ENCODE measurements at regions not wholly inside any gene's neighbourhood (a gene's known extent, or its start where the extent isn't known, plus 50 kb on each side); places are given as distances from the start of the nearest gene placed in this dataset.
"Not testable (repeated sequence)": the region's sequence is repeated elsewhere in the genome, so short reads cannot be mapped to it uniquely, and the experiment has no call there.

DNA sequence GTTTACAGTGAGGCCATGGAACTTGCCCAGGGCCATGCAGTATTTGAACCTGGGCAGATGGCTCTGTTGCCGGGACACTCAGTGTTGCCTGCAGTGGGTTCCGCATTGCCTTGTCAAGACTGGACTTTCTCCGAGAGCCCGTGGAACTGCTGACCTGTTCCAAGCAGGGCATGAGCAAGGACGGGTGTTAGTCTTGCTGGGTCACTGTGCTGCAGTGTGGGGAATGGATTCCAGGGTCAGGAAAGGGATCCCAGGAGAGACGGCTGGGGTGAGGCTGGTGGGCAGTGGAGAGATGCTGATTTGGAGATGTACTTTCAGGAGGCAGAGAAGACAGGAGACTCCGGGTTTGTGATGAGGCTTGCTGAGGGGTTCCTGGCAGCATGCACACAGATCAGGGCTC, 348.7 kb upstream of the HS6ST1 start:
- DNase-seq (ENCODE audit: low read depth): no peak
- TF ChIP-seq, protein P1, sequence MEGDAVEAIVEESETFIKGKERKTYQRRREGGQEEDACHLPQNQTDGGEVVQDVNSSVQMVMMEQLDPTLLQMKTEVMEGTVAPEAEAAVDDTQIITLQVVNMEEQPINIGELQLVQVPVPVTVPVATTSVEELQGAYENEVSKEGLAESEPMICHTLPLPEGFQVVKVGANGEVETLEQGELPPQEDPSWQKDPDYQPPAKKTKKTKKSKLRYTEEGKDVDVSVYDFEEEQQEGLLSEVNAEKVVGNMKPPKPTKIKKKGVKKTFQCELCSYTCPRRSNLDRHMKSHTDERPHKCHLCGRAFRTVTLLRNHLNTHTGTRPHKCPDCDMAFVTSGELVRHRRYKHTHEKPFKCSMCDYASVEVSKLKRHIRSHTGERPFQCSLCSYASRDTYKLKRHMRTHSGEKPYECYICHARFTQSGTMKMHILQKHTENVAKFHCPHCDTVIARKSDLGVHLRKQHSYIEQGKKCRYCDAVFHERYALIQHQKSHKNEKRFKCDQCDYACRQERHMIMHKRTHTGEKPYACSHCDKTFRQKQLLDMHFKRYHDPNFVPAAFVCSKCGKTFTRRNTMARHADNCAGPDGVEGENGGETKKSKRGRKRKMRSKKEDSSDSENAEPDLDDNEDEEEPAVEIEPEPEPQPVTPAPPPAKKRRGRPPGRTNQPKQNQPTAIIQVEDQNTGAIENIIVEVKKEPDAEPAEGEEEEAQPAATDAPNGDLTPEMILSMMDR (conservative IDR thresholded peaks at IDR 0.05; ENCODE audit: low read depth, low read length): no peak
- no peak overlapping the region for H3K4me3 ChIP-seq (ENCODE audit: low read depth, low read length)

DNA sequence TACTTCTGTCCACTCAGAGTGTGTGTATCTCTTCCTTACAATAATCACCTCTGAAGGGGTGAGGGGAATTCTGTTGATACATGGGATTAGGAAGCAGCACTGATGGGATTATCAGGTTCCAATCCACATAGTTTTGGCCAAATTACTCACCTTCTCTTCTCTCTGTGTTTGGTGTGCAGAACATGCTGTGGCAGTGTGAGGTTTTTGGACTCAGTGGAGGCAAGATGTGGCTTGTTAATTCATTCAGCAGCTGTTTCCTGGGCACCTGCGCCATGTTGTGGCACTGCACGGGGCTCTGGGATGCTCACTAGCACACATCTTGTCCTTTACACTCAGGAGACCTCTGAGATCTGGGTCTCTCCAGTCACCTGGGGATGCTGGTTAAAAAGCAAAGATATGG, 350.3 kb upstream of the HS6ST1 start:
- H3K4me3 ChIP-seq (ENCODE audit: low read depth, low read length): no peak overlapping the region
- TF ChIP-seq, protein P1 (conservative IDR thresholded peaks at IDR 0.05; ENCODE audit: low read depth, low read length): no peak
- no peak for DNase-seq (ENCODE audit: low read depth)

DNA sequence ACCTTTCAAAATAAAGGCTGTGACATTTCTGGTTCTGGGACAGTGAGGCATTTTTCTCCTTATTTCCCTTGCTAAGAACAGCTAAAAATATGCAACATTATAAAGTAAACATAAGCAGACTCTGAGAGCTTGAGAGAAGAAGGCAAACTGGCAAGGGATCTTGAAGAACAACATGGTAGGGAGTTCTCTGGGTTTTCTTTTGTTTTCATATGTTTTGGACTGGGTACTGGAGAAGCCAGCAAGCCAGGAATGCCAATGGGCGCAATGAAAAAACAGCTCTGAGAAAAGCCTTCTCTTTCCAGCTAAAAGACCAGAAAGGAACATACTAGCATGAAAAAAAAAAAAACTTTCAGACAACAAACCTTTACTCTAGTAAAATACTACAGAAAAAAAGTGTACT, 351.4 kb upstream of the HS6ST1 start:
- H3K4me3 ChIP-seq (ENCODE audit: low read depth, low read length): no peak overlapping the region
- DNase-seq (ENCODE audit: low read depth): no peak
- TF ChIP-seq, protein P1 (conservative IDR thresholded peaks at IDR 0.05; ENCODE audit: low read depth, low read length): no peak

DNA sequence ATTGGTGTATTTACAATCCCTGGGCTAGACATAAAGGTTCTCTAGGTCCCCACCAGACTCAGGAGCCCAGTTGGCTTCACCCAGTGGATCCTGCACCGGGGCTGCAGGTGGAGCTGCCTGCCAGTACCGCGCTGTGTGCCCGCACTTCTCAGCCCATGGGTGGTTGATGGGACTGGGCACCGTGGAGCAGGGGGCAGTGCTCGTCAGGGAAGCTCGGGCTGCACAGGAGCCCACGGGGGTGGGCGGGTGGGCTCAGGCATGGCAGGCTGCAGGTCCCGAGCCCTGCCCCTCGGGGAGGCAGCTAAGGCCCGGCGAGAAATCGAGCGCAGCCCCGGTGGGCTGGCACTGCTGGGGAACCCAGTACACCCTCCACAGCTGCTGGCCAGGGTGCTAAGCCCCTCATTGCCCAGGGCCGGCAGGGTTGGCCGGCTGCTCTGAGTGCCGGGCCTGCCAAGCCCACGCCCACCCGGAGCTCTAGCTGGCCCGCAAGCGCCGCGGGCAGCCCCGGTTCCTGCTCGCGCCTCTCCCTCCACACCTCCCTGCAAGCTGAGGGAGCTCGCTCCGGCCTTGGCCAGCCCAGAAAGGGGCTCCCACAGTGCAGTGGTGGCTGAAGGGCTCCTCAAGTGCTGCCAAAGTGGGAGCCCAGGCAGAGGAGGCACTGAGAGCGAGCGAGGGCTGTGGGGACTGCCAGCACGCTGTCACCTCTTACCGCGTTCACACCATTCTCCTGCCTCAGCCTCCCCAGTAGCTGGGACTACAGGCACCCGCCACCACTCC, 353.5 kb upstream of the HS6ST1 start:
- not testable (repeated sequence) for DNase-seq (ENCODE audit: low read depth); H3K4me3 ChIP-seq (ENCODE audit: low read depth, low read length)

DNA sequence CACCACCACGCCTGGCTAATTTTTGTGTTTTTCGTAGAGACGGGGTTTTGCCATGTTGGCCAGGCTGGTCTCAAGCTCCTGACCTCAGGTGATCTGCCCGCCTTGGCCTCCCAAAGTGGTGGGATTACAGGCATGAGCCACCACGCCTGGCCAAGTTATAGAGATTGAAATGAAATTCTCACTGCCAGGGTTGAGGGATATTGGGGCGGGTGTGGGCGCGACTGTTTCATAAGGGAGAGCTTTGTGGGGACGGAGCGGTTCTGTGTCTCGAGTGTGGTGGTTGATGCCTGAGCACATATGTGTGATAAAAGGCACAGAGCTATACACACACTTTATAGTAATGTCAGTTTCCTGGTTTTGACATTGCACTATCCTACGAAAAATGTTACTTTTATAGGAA, 361.0 kb upstream of the HS6ST1 start:
- not testable (repeated sequence) for H3K4me3 ChIP-seq (ENCODE audit: low read depth, low read length); DNase-seq (ENCODE audit: low read depth)

DNA sequence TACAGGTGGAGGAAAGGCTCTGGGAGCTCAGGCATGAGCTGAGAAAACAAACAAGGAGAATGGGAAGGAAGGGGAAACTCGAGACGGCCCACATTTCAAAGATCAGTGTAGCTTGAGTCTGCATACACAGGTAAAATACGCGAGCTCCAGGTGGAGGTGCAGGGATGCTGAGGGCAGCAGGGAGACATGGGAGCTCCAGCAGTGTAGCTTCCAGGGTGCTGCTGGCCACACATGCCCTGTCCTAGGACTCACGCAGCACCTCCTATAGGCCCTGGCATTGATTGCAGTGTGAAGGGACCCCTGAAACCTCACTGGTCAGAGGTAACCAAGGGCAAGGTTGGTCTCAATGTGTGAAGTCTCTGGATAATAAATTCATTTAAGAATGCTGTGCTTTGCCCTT, 362.8 kb upstream of the HS6ST1 start:
- DNase-seq (ENCODE audit: low read depth): no peak
- H3K4me3 ChIP-seq (ENCODE audit: low read depth, low read length): no peak overlapping the region
- TF ChIP-seq, protein P1 (conservative IDR thresholded peaks at IDR 0.05; ENCODE audit: low read depth, low read length): no peak

DNA sequence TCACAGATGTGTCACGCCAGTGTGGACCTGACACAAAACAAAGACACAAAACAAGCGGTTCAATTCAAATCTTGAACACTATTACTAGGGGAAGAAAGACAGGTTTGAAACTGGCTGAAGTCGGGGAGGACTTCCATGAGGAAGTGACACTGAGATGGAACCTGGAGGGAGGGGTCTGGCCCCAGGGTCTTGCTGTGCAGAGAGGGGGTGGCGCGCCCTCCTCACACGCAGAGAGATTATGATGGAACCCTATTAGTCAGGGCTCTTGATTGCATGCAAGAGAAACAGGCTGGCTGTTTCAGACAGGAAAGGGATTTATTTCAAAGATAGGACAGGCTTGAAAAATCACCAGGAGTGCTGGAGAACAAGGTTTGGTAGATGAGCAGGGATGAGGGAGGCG, 363.6 kb upstream of the HS6ST1 start:
- TF ChIP-seq, protein P1 (conservative IDR thresholded peaks at IDR 0.05; ENCODE audit: low read depth, low read length): no peak
- no peak for DNase-seq (ENCODE audit: low read depth)
- H3K4me3 ChIP-seq (ENCODE audit: low read depth, low read length): no peak overlapping the region

DNA sequence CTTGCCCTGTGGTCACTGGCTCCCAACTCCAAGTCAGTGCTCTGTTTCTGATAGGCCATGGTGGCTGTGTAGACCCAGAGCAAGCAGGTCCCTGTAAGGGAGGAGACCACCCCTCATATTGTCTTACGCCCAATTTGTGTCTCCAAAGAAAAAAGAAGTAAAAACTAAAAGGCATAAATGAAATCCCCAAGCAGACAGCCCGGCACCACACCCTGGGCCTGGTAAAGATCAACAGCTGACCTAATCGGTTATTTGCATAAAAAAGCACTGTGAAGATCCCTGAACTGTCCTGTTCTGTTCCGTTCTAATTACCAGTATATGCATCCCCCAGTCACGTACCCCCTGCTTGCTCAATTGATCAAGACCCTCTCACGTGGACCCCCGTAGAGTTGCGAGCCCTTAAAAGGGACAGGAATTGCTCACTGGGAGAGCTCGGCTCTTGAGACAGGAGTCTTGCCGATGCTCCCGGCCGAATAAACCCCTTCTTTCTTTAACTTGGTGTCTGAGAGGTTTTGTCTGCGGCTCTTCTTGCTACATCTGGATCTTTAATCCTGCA, 364.1 kb upstream of the HS6ST1 start:
- TF ChIP-seq, protein P1 (conservative IDR thresholded peaks at IDR 0.05; ENCODE audit: low read depth, low read length): no peak
- no peak for DNase-seq (ENCODE audit: low read depth)
- no peak overlapping the region for H3K4me3 ChIP-seq (ENCODE audit: low read depth, low read length)
